ENCODE measurements at regions not wholly inside any gene's neighbourhood (a gene's known extent, or its start where the extent isn't known, plus 50 kb on each side); places are given as distances from the start of the nearest gene placed in this dataset.

DNA sequence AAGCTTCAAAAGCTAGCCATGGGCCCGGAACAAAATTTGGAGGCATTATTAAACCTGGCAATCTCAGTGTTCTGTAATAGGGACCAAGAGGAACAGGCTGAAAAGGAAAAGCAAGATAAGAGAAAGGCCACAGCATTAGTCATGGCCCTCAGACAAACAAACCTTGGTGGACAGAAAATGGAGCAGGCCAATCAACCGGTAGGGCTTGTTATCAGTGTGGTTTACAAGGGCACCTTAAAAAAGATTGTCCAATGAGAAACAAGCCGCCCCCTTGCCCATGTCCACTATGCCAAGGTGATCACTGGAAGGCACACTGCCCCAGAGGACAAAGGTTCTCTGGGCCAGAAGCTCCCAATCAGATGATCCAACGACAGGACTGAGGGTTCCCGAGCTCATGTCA lies 653.9 kb upstream of the TMEM132C start:
- Mint-ChIP-seq H3K4me3 (no peak overlapping the region), H3K9me3 (ENCODE audit: low read depth) (peaks cover under 1% of the 10 kb centered on the region), H3K27ac (no peak overlapping the region), H3K4me1 (ENCODE audit: low read depth) (no peaks in the 10 kb centered on the region), H3K36me3 (no peaks in the 10 kb centered on the region), H3K27me3 (no peaks in the 10 kb centered on the region)

DNA sequence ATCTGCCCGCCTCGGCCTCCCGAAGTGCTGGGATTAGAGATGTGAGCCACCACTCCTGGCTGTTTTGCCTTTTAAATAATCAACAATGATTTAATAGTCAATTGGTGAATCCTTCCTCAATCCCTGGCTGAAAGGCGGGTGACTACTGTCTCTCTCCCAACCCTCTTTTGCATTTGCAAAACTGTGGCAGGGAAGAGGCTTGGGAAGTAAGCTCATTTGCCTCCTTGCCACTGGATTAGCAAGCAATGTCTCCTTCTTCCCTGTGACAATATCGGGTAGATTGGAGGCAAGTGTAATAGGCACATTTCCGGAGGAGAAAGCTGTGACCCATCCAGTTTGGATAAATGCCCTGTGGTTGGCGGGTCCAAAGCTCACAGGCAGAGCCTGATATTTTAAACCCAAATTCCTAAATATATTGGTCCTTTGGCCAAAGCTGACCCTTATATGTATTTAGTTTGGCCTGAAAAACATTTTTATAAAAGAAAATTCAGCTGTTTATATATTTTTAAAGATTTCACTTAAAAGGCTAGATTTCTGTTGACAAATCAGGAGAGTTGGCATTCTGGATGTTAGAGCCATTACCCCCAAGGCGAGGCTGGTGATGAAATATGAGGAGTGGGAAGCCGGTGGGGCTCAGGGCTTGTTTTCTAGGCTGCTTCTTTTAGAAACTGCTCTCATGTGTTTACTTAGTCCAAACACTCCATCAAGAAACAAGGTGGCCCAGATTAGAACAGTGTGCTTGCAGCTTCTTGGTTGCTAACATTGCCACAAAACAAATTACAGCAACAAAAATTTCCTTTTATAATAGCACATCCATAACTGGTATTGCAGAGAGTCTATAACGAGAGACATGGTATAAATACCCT lies 646.9 kb upstream of the TMEM132C start:
- no peak overlapping the region for H3K4me3 Mint-ChIP-seq
- H3K36me3 Mint-ChIP-seq = no peaks in the 10 kb centered on the region
- no peaks in the 10 kb centered on the region for H3K4me1 Mint-ChIP-seq (ENCODE audit: low read depth)

GRCh38 chr12:127620735-127621355 lies 646.1 kb upstream of the TMEM132C start:
- H3K27ac Mint-ChIP-seq = no peak overlapping the region
- H3K9me3 Mint-ChIP-seq (ENCODE audit: low read depth) = peaks cover 11% of the 10 kb centered on the region

More for the DNA sequence above, 646.9 kb upstream of the TMEM132C start:
- Mint-ChIP-seq H3K27ac (no peak overlapping the region), H3K9me3 (ENCODE audit: low read depth) (peaks cover 11% of the 10 kb centered on the region), H3K27me3 (no peaks in the 10 kb centered on the region)

DNA sequence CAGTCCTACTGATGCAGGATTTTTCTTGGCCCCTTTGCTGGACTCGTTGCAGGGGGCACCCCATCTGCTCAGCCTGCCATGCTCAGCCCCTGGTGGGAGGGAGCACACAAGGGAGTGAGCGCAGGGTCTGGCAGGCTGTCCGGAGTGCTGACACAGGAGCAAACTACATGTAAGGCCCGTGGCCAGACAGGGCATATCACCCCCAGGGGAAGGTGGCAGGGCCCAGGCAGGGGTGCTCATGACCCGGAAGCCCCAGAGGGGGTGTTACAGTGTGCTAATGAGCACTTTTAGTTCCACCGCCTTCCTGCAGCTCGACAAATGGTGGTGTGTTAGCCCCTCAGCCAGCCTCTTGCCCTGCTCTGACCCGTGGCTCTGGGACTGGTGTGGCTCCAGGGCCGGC lies 645.6 kb upstream of the TMEM132C start:
- Mint-ChIP-seq H3K4me1 (ENCODE audit: low read depth) (no peaks in the 10 kb centered on the region), H3K9me3 (ENCODE audit: low read depth) (peaks cover 11% of the 10 kb centered on the region), H3K27me3 (no peaks in the 10 kb centered on the region)

More at GRCh38 chr12:127620735-127621355, 646.1 kb upstream of the TMEM132C start:
- Mint-ChIP-seq H3K27me3 (no peaks in the 10 kb centered on the region), H3K4me3 (no peak overlapping the region), H3K4me1 (ENCODE audit: low read depth) (no peaks in the 10 kb centered on the region), H3K36me3 (no peaks in the 10 kb centered on the region)

DNA sequence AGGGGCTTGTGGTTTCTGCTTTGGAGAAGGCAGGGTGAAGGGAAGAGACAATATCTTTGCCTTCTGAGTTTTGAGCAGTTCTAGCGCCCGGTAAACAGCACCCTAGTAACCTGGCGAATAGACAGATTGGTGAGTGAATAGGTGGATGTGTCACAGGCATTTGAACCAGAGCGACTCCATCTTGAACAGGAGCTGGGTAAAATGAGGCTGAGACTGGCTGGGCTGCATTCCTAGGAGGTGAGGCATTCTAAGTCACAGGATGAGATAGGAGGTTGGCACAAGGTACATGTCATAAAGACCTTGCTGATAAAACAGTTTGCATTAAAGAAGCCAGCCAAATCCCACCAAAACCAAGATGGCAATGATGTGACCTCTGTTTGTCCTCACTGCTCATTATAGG lies 643.6 kb upstream of the TMEM132C start:
- H3K36me3 Mint-ChIP-seq = no peaks in the 10 kb centered on the region
- H3K4me1 Mint-ChIP-seq (ENCODE audit: low read depth) = no peaks in the 10 kb centered on the region
- H3K4me3 Mint-ChIP-seq = no peak overlapping the region
- no peaks in the 10 kb centered on the region for H3K27me3 Mint-ChIP-seq
- peaks cover 8% of the 10 kb centered on the region for H3K9me3 Mint-ChIP-seq (ENCODE audit: low read depth)
- H3K27ac Mint-ChIP-seq = no peak overlapping the region

More for the DNA sequence above, 645.6 kb upstream of the TMEM132C start:
- H3K27ac Mint-ChIP-seq = no peak overlapping the region
- no peak overlapping the region for H3K4me3 Mint-ChIP-seq
- no peaks in the 10 kb centered on the region for H3K36me3 Mint-ChIP-seq

DNA sequence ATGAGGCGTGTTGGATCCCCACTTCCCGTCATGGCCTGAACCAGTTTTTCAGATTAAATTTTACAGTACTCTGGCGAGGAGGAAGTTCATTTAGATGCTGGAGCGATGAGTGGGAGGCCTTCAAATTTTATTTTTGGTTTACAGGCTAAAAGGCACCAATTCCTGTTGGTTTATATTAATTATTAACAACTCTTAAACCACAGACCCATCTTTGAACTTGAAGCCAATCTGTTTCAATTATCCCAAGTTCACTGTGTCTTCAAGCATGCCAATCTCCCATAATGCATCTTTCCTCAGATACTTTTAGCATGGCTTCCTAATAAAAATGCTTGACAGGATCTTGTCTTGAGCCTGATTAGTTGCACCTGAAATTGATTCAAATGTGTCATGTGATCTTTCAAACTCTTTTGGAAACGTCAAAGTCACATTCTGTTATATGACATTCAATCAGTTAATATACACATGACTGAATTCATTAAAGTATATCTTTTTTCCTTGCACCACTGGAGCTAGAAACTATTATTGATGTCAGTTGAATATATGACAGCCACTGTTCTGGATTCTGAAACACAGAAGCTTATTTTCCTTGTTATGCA lies 641.7 kb upstream of the TMEM132C start:
- H3K9me3 Mint-ChIP-seq (ENCODE audit: low read depth) = no peaks in the 10 kb centered on the region
- H3K4me1 Mint-ChIP-seq (ENCODE audit: low read depth) = no peaks in the 10 kb centered on the region
- H3K27ac Mint-ChIP-seq = no peak overlapping the region
- H3K27me3 Mint-ChIP-seq = no peaks in the 10 kb centered on the region
- H3K36me3 Mint-ChIP-seq = no peaks in the 10 kb centered on the region
- no peak overlapping the region for H3K4me3 Mint-ChIP-seq

GRCh38 chr12:127628645-127629044 lies 638.3 kb upstream of the TMEM132C start:
- H3K36me3 Mint-ChIP-seq = no peaks in the 10 kb centered on the region
- no peaks in the 10 kb centered on the region for H3K4me1 Mint-ChIP-seq (ENCODE audit: low read depth)
- no peaks in the 10 kb centered on the region for H3K9me3 Mint-ChIP-seq (ENCODE audit: low read depth)
- no peak overlapping the region for H3K4me3 Mint-ChIP-seq
- H3K27ac Mint-ChIP-seq = no peak overlapping the region
- H3K27me3 Mint-ChIP-seq = no peaks in the 10 kb centered on the region

- Mint-ChIP-seq H3K27me3 (no peaks in the 10 kb centered on the region), H3K36me3 (no peaks in the 10 kb centered on the region), H3K4me1 (ENCODE audit: low read depth) (no peaks in the 10 kb centered on the region), H3K27ac (no peak overlapping the region), H3K9me3 (ENCODE audit: low read depth) (no peaks in the 10 kb centered on the region), H3K4me3 (no peak overlapping the region)
These were observed 637.7 kb upstream of the TMEM132C start for GRCh38 chr12:127629066-127629820.

DNA sequence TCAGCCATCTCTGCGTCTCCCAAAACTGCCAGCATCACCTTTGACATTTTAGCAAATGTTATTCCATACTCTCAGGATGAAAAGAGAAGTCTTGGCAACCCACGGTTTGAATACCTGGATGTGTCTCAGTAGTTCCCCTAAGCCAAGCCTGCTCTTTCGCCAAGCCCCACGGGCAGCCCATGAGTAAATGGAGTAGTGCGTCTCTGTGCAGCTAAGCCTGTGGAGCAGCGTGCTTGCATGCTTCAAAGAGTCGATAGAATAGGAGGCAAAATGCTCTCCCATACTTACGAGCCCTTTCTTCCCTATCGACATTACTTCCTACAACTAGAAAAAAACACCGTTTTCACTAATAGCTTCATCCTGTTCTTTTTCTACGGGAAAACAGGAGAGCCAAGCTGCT lies 634.5 kb upstream of the TMEM132C start:
- Mint-ChIP-seq H3K27ac (no peak overlapping the region), H3K4me1 (ENCODE audit: low read depth) (no peaks in the 10 kb centered on the region), H3K36me3 (no peaks in the 10 kb centered on the region), H3K9me3 (ENCODE audit: low read depth) (no peaks in the 10 kb centered on the region), H3K4me3 (no peak overlapping the region), H3K27me3 (no peaks in the 10 kb centered on the region)

- no peaks in the 10 kb centered on the region for H3K9me3 Mint-ChIP-seq (ENCODE audit: low read depth)
- H3K4me3 Mint-ChIP-seq = no peak overlapping the region
- no peaks in the 10 kb centered on the region for H3K4me1 Mint-ChIP-seq (ENCODE audit: low read depth)
- H3K27me3 Mint-ChIP-seq = no peaks in the 10 kb centered on the region
- no peak overlapping the region for H3K27ac Mint-ChIP-seq
- H3K36me3 Mint-ChIP-seq = no peaks in the 10 kb centered on the region
These were observed 631.1 kb upstream of the TMEM132C start for GRCh38 chr12:127635838-127636237.

GRCh38 chr12:127636882-127637281 lies 630.1 kb upstream of the TMEM132C start:
- Mint-ChIP-seq H3K4me1 (ENCODE audit: low read depth) (no peaks in the 10 kb centered on the region), H3K27me3 (no peaks in the 10 kb centered on the region), H3K27ac (no peak overlapping the region), H3K9me3 (ENCODE audit: low read depth) (no peaks in the 10 kb centered on the region), H3K4me3 (no peak overlapping the region), H3K36me3 (no peaks in the 10 kb centered on the region)

- Mint-ChIP-seq H3K27me3 (peaks cover 2% of the 10 kb centered on the region), H3K9me3 (ENCODE audit: low read depth) (peaks cover 4% of the 10 kb centered on the region), H3K4me1 (ENCODE audit: low read depth) (no peaks in the 10 kb centered on the region), H3K36me3 (no peaks in the 10 kb centered on the region), H3K4me3 (no peak overlapping the region), H3K27ac (no peak overlapping the region)
These were observed 626.6 kb upstream of the TMEM132C start for GRCh38 chr12:127640181-127640886.

DNA sequence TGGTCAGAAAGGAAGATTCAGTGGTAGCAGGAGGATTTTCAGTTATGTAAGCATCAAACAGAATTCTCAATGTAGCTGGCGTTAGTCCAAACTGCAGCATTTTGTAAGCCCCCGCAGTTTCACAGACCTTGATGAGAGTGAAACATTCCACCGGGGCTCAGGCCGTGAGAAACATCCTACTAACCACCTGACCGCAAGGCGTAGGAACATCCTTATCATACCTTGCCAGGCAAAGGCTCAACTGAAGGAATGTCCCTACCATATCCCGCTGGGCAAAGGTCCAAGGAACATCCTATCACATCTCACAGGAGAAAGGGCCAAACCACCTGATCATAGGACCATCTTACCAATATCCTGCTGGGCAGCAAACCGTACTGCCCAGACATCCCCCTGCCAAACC lies 624.8 kb upstream of the TMEM132C start:
- Mint-ChIP-seq H3K27ac (no peak overlapping the region), H3K27me3 (peaks cover 2% of the 10 kb centered on the region), H3K36me3 (no peaks in the 10 kb centered on the region), H3K9me3 (ENCODE audit: low read depth) (peaks cover 4% of the 10 kb centered on the region), H3K4me1 (ENCODE audit: low read depth) (no peaks in the 10 kb centered on the region), H3K4me3 (no peak overlapping the region)

DNA sequence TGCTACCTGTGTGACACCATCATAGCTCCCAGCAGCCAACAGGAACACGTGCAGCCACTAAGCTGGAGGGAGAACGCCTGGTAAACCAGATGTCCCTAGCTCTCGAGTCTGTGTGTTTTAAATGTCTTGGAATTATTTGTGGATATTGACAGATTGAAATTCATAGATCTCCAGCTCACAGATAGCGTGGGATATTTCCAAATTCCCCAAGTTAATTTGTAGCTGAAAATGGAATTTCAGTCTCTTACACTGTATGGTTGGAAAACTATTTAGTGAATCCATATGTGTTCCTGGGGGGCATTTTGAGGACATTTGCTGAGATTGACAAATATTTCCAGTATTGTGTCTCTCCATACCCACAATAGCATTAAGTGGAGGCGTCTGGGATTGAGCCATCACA lies 618.6 kb upstream of the TMEM132C start:
- Mint-ChIP-seq H3K27ac (no peak overlapping the region), H3K9me3 (ENCODE audit: low read depth) (peaks cover 4% of the 10 kb centered on the region), H3K36me3 (no peaks in the 10 kb centered on the region), H3K27me3 (peaks cover 2% of the 10 kb centered on the region), H3K4me1 (ENCODE audit: low read depth) (no peaks in the 10 kb centered on the region), H3K4me3 (no peak overlapping the region)
